ENCODE measurements at regions not wholly inside any gene's neighbourhood (a gene's known extent, or its start where the extent isn't known, plus 50 kb on each side); places are given as distances from the start of the nearest gene placed in this dataset.

DNA sequence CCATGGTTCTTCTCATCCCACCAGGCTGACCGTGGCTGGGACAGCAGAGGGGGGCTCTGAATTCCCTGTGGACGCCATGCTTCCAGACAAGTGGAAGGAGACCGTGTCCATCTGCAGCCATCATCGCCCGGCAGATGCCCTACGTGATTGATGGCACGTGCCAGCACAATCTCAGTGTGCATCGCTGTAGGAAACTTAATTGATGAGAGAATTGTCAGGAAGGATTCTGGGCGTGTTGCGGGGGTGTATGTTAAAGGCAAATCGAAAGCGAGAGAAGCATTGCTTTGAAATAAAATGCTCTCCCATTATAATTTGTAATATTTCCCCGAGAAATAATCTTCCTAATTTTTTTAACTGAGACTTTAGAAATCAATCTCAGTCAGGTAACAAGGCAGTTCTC lies 185.5 kb upstream of the CDH4 start:
- TF ChIP-seq, protein P1, sequence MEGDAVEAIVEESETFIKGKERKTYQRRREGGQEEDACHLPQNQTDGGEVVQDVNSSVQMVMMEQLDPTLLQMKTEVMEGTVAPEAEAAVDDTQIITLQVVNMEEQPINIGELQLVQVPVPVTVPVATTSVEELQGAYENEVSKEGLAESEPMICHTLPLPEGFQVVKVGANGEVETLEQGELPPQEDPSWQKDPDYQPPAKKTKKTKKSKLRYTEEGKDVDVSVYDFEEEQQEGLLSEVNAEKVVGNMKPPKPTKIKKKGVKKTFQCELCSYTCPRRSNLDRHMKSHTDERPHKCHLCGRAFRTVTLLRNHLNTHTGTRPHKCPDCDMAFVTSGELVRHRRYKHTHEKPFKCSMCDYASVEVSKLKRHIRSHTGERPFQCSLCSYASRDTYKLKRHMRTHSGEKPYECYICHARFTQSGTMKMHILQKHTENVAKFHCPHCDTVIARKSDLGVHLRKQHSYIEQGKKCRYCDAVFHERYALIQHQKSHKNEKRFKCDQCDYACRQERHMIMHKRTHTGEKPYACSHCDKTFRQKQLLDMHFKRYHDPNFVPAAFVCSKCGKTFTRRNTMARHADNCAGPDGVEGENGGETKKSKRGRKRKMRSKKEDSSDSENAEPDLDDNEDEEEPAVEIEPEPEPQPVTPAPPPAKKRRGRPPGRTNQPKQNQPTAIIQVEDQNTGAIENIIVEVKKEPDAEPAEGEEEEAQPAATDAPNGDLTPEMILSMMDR (IDR thresholded peaks at IDR 0.05; ENCODE audit: low read length): no peak
- TF ChIP-seq EZH2 (optimal IDR thresholded peaks at IDR 0.05; ENCODE audit: low read depth, low read length): no peak
